ENCODE measurements at regions not wholly inside any gene's neighbourhood (a gene's known extent, or its start where the extent isn't known, plus 50 kb on each side); places are given as distances from the start of the nearest gene placed in this dataset.

DNA sequence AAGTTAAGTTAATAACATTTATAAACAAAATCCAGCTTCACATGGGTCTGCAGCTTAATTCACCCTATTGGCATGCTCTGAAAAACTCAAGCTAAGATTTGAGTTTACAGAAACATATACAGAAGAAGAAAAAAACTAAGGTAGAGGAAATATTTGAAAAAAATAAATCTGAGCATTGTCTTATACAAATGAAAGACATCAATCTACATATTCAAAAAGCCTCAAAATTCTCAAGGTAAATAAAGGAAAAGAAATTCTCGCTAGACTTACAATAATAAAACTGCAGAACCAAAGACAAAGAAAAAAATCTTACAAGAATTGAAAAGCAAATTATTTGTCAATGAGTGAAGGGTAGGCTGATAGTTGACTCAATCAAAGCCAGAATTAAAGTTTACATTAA lies 493.4 kb downstream of the CETN3 start:
- no peak overlapping the region for H3K27ac ChIP-seq
- no peak for TF ChIP-seq ZFX (IDR thresholded peaks at IDR 0.05; ENCODE audit: borderline replicate concordance)
- TF ChIP-seq, protein P1, sequence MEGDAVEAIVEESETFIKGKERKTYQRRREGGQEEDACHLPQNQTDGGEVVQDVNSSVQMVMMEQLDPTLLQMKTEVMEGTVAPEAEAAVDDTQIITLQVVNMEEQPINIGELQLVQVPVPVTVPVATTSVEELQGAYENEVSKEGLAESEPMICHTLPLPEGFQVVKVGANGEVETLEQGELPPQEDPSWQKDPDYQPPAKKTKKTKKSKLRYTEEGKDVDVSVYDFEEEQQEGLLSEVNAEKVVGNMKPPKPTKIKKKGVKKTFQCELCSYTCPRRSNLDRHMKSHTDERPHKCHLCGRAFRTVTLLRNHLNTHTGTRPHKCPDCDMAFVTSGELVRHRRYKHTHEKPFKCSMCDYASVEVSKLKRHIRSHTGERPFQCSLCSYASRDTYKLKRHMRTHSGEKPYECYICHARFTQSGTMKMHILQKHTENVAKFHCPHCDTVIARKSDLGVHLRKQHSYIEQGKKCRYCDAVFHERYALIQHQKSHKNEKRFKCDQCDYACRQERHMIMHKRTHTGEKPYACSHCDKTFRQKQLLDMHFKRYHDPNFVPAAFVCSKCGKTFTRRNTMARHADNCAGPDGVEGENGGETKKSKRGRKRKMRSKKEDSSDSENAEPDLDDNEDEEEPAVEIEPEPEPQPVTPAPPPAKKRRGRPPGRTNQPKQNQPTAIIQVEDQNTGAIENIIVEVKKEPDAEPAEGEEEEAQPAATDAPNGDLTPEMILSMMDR (IDR thresholded peaks at IDR 0.05): no peak

DNA sequence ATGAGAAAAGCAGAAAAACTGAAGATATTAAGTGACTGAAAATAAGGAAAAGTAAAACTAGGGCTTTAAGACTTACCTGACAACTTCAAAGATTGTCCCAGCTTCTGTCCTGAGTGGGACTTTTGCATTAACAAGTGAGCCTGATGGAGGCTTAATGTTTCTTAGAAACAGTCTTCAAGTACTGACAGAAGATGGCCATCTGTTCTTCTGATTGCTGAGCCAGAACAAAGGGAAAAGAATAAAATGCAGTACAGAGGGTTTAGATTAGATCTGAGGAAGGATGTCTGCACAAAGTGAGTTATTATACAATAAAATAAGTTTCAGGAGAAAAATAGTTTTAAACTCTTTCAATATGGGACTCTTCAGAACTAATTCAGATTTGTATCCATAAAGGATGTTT lies 500.7 kb downstream of the CETN3 start:
- no peak overlapping the region for H3K27ac ChIP-seq
- TF ChIP-seq, protein P1 (IDR thresholded peaks at IDR 0.05): no peak
- no peak for TF ChIP-seq ZFX (IDR thresholded peaks at IDR 0.05; ENCODE audit: borderline replicate concordance)

DNA sequence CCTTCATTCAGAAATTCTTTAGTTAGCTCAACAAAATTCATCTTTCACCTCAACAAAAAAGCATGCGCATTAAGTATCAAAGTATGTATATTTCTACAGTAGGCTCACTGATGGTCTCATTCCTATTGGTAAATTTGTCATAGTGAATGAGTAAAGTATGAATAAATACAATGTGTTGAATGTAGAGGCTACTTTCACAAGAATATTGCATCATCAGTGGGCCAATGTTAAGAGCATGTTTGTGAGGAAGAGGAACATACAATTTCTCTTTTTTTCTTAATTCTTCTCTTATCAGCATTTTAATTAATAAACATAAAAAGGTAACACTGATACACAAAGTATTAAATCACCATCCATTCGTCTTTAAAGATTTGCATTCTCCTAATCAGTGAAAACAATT lies 505.1 kb downstream of the CETN3 start:
- H3K27ac ChIP-seq: no peak overlapping the region
- TF ChIP-seq ZFX (IDR thresholded peaks at IDR 0.05; ENCODE audit: borderline replicate concordance): no peak
- TF ChIP-seq, protein P1 (IDR thresholded peaks at IDR 0.05): no peak

DNA sequence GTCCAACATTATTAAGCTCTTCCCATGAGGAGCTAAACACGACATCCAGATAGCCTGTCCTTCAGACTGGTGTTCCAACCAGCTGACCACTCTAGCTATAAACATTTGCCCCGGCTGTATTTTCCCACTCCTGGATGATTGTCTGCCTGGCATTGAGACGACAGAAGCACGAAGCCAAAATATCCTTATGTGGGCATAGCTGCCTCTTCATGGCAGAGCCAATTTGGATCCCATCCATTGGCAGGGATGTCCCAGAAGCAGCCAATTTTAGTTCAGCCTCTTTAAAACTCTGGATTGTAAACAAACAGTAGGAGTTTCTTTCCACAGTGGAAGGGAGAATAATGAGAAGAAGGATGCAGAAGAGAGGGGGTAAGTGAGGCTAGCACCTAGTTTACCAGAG lies 507.6 kb downstream of the CETN3 start:
- no peak overlapping the region for H3K27ac ChIP-seq
- TF ChIP-seq, protein P1 (IDR thresholded peaks at IDR 0.05): no peak
- no peak for TF ChIP-seq ZFX (IDR thresholded peaks at IDR 0.05; ENCODE audit: borderline replicate concordance)

DNA sequence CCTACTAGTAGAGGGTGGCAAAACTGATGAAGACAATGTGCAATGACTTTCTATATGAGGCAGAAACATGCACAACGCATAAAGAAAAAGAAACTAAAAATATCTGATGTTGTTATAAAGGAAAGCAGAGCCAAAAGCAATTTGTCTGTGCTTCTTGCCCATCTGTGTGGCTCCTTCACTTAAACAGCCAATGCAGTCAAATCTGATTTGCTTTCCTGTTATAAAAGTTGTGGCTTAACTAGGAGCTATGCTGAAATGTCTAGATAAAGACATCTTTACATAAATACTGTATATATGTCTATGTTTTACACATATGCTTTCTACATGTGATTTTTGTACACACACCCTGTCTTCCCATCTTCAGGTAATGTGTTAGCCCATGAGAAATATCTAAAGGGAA lies 508.2 kb downstream of the CETN3 start:
- no peak for TF ChIP-seq ZFX (IDR thresholded peaks at IDR 0.05; ENCODE audit: borderline replicate concordance)
- TF ChIP-seq, protein P1 (IDR thresholded peaks at IDR 0.05): no peak
- no peak overlapping the region for H3K27ac ChIP-seq

DNA sequence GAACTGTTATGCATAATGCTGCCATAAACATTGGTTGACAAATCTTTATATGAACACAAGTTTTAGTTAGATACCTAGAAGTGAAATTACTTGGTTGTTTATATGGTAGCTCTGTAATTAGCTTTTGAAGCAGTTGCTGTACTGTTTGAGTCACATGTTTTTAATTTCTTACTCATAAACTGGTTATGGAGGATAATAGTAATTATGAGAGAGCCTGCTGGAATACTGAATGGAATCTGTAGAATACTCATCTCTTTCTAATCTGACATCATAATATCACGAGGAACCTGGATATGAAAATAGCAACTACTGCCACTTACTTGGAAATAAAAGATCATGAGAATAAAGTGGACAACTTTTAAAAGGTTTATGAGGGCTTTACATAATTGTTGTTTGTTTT lies 509.2 kb downstream of the CETN3 start:
- H3K27ac ChIP-seq: no peak overlapping the region
- TF ChIP-seq ZFX (IDR thresholded peaks at IDR 0.05; ENCODE audit: borderline replicate concordance): no peak
- TF ChIP-seq, protein P1 (IDR thresholded peaks at IDR 0.05): no peak

DNA sequence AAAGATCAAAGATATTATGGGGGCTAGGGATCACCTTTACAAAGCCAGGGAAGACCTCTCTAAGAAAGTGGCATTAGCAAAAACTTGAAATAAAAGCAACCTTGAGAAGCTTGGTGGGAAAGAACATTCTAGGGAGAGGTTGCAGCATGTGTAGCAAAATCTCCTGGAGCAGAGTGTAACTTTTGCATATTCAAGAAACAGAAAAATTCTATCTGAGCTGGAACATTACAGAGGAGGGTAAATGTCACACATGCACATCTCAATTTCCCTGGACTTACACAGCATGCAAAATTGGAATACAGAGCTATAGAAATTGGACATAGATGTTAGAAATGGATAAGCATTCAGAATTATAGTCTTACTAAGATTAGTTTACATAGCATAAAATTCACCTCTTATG lies 510.0 kb downstream of the CETN3 start:
- TF ChIP-seq, protein P1 (IDR thresholded peaks at IDR 0.05): no peak
- no peak overlapping the region for H3K27ac ChIP-seq
